Inferior parietal cortex (tissue), 1 donor: ENCODE measurements at regions not wholly inside any gene's neighbourhood (a gene's known extent, or its start where the extent isn't known, plus 50 kb on each side); places are given as distances from the start of the nearest gene placed in this dataset.
"Not testable (repeated sequence)": the region's sequence is repeated elsewhere in the genome, so short reads cannot be mapped to it uniquely, and the experiment has no call there.

Experiments
- DNase-seq: peaks from one replicate; pipeline ENCODE4 v3.0.0-alpha.2; 2016; ENCODE audit errors: extremely low spot score

GRCh38 chr2:111472844-111473403 lies 352.2 kb downstream of the BCL2L11 start:
- DNase-seq, result not testable (repeated sequence)

GRCh38 chr2:111473522-111473921 lies 352.8 kb downstream of the BCL2L11 start:
- DNase-seq, result not testable (repeated sequence)

DNA sequence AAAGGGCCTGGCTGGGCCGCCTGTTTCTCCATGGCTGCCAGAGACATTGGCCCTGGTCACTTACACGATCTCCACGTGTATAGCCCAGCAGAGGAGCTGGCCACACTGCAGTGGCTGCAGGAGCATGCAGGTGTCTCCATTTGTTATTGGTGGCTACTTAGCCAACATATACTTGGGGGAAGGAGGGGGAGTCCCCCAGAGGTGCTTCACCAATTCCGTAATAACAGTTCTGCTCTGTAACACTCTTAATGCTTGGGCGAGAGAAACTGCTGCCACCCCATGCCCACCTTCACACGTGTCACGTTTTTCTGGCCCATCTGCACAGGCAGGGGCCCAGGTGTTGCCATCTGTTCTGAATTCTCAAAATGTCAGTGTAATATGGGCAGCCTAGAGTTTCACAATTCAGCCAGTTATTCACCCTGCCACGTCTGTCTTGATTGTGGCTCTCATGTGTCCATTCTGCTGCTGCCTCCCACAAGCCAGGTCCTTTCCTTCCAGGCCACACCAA lies 353.5 kb downstream of the BCL2L11 start:
- DNase-seq, result not testable (repeated sequence)

GRCh38 chr2:111478335-111478734 lies 357.6 kb downstream of the BCL2L11 start:
- not testable (repeated sequence) for DNase-seq

DNA sequence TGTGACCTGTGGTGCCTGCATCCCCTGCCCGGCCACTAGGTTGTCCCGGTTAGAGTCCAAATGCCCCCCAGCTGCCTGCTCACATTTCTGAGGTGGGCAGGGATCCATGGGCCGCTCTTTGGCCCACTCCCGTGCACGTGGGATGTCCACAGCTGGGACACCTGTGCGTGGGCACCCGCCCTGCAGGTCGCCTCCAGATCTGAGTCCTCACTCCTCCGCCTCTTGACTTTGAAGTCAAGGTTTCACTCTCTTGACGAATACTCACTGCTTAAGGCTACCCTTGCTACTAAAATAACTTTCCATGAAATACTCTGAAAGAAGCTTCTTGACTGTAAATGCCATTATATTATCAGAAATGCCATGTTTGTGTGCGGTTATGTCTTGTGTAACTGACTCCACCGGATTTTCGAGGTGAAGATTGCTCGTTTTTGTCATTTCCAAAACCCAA lies 358.2 kb downstream of the BCL2L11 start:
- DNase-seq, result not testable (repeated sequence)

GRCh38 chr2:111480016-111480625 lies 359.4 kb downstream of the BCL2L11 start:
- DNase-seq, result not testable (repeated sequence)

DNA sequence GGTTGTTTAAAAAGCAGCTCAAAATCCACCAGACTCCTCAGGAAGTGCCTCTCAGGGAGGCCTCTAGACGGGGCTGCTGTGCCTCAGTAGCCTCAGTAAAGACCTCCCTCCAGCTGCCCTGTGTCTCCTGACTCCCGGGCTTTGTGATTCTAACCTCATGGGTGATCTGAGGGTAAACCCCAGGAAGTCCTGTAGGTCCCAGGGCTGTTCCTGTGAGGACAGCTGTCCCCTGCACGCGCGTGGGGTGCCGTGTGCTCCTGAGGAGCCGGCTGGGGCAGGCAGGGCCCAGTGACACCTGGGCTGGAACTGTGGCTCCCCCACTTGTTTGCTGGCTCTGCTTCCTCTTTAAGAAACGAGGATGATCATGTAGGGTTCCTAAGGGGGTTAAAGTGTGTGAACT lies 359.9 kb downstream of the BCL2L11 start:
- DNase-seq, result not testable (repeated sequence)

- DNase-seq, result not testable (repeated sequence)
Observed at GRCh38 chr2:111481219-111481618, 360.5 kb downstream of the BCL2L11 start.

DNA sequence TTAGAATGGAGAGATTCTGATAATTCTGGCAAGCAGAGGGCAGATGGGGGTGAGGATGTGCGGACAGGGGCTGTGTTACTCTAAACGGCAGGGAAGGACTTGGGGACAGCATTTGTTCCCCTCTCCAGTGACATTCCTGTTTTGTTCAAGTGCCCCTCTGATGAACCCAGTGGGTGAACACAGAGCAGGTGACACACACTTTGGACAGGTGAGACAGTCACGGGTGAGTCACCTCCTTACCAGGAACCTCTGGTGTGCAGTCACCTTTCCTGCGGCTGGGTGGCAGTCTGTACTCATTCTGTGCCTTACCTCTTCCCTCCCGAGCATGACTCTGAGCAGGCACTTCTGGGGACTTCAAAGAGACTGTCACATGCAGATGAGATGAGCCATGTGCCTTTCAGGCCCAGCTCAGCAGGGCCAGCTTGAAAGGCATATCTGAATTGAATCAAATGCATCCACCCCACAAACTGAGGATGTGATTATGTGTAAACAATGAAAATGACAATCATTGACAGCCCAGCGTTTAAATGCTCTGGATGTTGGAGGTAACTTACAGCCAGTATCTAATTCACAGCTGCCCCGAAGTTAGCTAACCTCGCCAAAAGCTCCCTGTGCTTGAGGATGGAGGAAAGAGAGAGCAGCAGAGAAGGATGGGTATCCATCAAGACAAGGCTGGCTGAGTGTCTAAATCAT lies 362.4 kb downstream of the BCL2L11 start:
- not testable (repeated sequence) for DNase-seq

GRCh38 chr2:111484097-111484496 lies 363.4 kb downstream of the BCL2L11 start:
- DNase-seq, result not testable (repeated sequence)

DNA sequence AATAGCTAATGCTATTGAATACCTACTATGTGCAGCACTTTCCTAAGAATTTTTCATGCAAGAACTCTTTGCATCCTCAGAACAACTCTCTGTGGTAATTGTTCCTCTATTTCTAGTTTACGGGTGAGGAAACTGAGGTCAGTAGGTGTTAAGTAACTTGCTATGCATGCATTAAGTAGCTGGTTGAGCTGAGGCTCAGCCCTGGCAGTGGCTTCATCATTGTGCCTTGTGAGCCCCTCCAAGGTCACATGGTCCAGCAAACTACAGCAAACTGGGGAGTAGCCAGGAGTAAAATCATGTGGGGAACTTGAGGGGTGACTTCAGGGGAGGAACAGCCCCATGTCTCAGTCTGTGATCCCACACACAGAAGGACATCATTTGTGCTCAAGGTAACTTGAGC lies 365.2 kb downstream of the BCL2L11 start:
- DNase-seq, result not testable (repeated sequence)

DNA sequence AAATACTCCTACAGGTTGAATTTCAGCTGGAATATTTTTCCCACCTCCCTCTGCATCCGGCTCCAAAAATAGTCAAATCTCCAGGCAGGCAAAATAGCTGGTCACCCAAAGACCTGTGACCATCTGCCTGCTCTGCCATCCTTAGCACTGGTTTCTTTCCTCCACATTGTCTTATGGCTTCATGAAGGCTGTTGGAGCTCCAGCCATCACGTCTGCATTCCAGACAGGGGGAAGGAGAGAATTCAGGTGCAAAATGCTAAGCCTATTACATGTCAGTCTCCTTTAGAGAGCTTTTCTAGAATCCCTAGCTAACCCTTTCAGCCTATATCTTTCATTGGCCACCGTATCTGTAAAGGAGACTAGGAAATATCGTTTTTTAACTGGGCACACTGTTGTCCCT lies 367.7 kb downstream of the BCL2L11 start:
- DNase-seq, result not testable (repeated sequence)

DNA sequence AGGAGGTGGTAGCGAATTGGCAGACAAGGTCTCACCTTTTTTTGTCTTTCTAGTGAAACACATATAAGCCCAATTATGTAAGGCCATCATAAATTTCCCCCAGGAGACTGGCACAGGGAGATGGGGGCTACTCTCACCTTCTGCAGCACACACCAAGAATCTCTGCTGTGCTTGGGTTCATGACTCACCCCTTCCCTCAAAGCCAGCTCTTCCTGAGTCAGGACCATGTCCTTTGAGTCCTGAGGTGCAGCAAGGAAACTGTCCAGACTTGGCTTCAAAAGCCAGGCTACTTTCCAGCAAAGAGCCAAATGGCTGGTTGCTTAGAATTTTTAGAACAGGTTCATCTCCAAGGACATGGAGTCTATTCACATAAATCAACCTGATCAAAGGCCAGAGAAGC lies 368.7 kb downstream of the BCL2L11 start:
- DNase-seq, result not testable (repeated sequence)

DNA sequence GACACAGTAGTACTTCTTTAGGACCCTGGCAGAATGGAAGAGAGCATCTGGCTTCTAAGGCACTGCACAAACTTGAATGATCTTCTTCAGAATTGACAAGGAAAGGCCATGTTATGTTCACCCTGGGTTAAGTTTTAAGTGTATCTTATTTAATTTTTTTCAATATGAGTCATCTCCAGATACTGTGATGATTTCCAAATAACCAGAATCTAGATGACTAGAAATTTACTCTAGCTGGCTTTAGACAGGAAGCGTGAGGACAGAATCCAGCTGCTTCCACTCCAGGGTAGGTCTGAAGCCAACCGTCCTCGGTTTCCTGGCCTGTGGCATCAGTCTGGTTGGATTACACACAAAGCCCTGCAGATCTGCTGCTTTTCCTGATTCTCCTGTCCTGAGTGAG lies 370.5 kb downstream of the BCL2L11 start:
- DNase-seq, result not testable (repeated sequence)

GRCh38 chr2:111491614-111492013 lies 370.9 kb downstream of the BCL2L11 start:
- DNase-seq, result not testable (repeated sequence)

- DNase-seq, result not testable (repeated sequence)
Observed at GRCh38 chr2:111492995-111493719, 372.4 kb downstream of the BCL2L11 start.

DNA sequence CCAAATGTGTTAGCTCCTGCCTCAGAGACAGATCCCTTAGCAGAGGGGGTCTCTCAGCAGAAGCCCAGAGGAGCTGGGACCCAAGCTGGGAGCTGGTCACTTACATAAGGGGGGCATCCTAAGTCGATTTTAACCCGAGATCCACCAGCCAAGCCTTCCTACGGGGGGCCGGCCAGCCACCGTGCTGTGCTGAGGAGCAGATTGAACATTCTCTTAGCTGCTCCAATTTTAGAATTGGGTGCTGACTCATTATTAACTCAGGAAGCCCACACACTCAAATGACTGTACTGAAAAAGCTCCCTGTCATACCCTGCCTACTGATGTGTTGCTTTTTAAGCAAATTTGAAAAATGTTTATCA lies 373.0 kb downstream of the BCL2L11 start:
- DNase-seq, result not testable (repeated sequence)

GRCh38 chr2:111494288-111494980 lies 373.7 kb downstream of the BCL2L11 start:
- not testable (repeated sequence) for DNase-seq

GRCh38 chr2:111494981-111495315 lies 374.2 kb downstream of the BCL2L11 start:
- not testable (repeated sequence) for DNase-seq

DNA sequence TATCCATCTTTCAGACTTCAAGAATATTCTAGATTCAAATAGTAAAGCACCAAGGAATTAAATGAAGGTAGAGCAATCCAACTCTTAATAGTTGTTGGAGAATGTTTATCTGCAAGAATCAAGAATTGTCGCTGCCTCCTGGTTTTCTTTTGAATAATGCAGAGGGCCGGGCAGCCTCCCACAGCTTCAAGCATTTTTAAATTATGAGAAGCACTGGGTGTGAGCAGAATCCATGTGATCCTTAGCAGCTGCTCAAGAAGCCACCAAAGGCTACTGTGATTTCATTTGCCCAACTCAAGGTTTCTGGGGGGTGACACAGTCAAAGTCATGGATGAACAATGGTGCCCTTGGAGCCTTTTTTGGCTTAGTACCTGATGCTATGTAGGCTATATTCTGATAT lies 374.9 kb downstream of the BCL2L11 start:
- not testable (repeated sequence) for DNase-seq

DNA sequence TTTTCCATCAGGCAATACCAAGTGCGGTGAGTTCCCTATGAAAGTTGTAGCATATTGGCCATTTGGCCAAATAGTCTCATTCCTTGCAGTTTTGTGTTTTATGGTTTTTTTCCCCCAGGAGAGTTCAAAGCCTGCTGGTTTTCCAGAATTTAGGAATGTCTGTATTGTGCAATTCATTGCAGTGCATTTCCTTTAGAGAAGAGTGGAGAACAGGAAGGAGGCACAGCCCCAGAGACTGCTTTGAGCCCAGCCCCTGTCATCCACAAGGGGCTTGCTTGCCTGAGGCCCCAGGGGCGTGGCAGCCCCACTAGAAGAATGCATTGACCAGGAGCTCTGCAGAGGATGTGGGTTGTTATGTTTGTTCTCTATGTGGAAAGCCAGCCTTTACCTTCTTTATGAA lies 375.5 kb downstream of the BCL2L11 start:
- not testable (repeated sequence) for DNase-seq

DNA sequence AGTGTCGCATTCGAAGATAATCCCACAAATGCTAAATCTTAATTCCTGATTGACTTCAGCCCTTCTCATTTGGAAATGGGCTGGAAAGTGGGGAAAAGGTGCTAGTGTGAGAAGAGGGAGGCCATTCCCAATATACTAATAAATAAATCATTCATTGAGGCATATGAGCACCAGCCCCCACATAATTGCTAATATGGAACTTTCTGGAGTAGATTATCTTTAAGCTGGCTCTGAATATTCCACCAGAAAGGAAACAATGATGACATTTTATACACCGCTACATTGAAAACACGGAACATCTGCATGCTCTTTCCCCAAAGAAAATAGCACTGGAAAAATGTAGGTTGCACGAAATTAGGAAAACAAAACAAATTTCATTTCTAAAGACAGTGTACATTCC lies 376.1 kb downstream of the BCL2L11 start:
- DNase-seq, result not testable (repeated sequence)
